Erythroblast (primary cell): ENCODE measurements at regions not wholly inside any gene's neighbourhood (a gene's known extent, or its start where the extent isn't known, plus 50 kb on each side); places are given as distances from the start of the nearest gene placed in this dataset.

ENCODE experiments used
- GATA1 ChIP-seq: IDR thresholded peaks from 2 replicates; pipeline ENCODE4 v1.6.1; 2011; ENCODE audit warnings: low read depth, mild to moderate bottlenecking, control low read depth, low read length, moderate library complexity
- POLR2A ChIP-seq: IDR thresholded peaks from 2 replicates; pipeline ENCODE4 v1.6.1; 2011; ENCODE audit warnings: mild to moderate bottlenecking, low read length

DNA sequence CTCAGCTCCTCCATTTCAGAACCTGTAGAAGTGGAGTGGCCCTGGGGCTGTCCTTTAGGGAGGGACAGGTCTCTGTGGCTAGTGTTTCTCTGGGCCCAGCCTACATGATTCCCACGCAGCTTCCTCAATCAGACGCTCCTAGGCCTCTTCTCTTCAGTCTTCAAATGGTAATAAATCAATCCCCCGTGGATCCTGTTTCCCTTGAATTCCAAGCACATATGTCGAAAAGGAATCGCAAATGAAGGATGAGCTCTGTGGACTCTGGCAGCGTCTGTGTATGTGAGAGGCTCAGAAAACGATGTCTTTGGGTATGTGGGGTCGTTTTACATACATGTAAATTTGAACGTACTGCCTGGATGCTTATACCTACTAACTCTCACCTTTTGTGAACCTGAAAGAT, 98.5 kb upstream of the ST8SIA3 start:
- TF ChIP-seq POLR2A (no peak), GATA1 (no peak)
